ENCODE measurements at regions not wholly inside any gene's neighbourhood (a gene's known extent, or its start where the extent isn't known, plus 50 kb on each side); places are given as distances from the start of the nearest gene placed in this dataset.
"Not testable (repeated sequence)": the region's sequence is repeated elsewhere in the genome, so short reads cannot be mapped to it uniquely, and the experiment has no call there.

DNA sequence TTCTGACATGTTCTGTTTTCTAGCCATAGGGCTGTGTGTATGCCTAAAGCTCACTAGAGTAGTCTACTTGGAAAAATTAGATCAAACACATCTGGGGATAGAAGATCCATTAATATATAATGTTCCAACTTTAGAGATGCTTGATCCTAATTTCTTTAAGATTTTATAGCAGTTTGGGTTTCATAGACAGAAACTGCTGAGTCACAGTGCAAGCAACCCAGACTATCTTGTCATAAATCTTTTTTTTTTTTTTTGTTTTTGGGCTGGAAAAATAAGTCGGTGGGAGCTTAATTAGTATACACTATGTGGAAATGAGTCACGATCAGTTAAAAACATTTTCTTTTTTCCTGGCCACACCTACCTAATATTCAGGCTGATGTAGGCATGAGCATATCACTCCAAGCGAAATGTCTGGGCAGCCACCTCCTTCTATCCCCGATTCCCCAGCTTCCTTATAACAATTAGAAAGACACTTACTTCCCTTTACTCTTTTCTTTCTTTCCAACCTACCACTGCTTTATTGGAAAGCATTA is 58.2 kb upstream of the CASK start:
- POLR2A ChIA-PET = no interaction called here
- no peak overlapping the region for H3K4me3 Mint-ChIP-seq
- CTCF ChIA-PET = no interaction called here

DNA sequence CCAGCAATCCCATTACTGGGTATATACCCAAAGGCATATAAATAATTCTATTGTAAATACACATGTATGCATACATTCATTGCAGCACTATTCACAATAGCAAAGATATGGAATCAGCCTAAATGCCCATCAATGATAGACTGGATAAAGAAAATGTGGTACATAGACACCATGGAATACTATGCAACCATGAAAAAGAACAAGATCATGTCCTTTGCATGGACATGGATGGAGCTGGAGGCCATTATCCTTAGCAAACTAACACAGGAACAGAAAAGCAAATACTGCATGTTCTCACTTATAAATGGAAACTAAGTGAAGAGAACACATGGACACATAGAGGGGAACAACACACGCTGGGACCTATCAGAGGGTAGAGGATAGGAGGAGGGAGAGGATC is 51.3 kb upstream of the CASK start:
- H3K9me3 Mint-ChIP-seq; H3K4me3 Mint-ChIP-seq; H3K4me1 Mint-ChIP-seq; H3K36me3 Mint-ChIP-seq (ENCODE audit: low read depth); CTCF ChIA-PET; H3K27me3 Mint-ChIP-seq; DNase-seq; H3K27ac Mint-ChIP-seq: not testable (repeated sequence)
- POLR2A ChIA-PET = interaction anchor here (0.8 kb wide), 1 partner anchor 490 kb away, joined by 3 read pairs; no protein-coding TSS in a partner anchor

More for the DNA sequence above, 58.2 kb upstream of the CASK start:
- H3K27me3 Mint-ChIP-seq = no peaks in the 10 kb centered on the region
- H3K27ac Mint-ChIP-seq = no peak overlapping the region
- peaks cover 2% of the 10 kb centered on the region for H3K9me3 Mint-ChIP-seq
- no peaks in the 10 kb centered on the region for H3K36me3 Mint-ChIP-seq (ENCODE audit: low read depth)
- H3K4me1 Mint-ChIP-seq = no peaks in the 10 kb centered on the region
- no peak for DNase-seq

DNA sequence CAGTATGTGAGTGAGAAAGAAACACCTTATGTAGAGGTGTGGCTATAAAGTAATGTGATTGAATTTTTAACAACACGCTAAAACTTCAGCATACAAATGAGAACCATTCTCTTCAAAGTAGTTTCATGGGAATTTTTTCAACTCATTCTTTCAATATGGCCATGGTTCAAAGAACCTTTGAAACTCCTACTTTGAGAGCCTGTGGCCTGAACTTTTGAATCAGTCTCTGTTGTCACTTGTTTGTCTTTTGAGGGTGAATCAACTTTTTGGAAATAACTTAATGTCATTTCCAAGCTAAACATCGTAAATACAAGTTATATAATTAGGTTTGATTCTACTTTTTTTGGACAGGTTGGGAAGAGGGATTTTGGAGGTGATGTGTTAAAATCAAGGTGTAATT is 49.9 kb upstream of the CASK start:
- Mint-ChIP-seq H3K27ac (no peak overlapping the region), H3K36me3 (ENCODE audit: low read depth) (no peaks in the 10 kb centered on the region), H3K4me3 (no peak overlapping the region), H3K4me1 (no peaks in the 10 kb centered on the region), H3K27me3 (no peaks in the 10 kb centered on the region), H3K9me3 (peaks cover 4% of the 10 kb centered on the region)
- POLR2A ChIA-PET = no interaction called here
- CTCF ChIA-PET = no interaction called here
- no peak for DNase-seq

Data from activated CD4-positive, alpha-beta memory T cell treated with anti-CD3 and anti-CD28 coated beads, Interleukin-2, amount 10 ng/mL, durations not matched to agents 7 days and 5 days (primary cell).